ENCODE measurements at regions not wholly inside any gene's neighbourhood (a gene's known extent, or its start where the extent isn't known, plus 50 kb on each side); places are given as distances from the start of the nearest gene placed in this dataset.

DNA sequence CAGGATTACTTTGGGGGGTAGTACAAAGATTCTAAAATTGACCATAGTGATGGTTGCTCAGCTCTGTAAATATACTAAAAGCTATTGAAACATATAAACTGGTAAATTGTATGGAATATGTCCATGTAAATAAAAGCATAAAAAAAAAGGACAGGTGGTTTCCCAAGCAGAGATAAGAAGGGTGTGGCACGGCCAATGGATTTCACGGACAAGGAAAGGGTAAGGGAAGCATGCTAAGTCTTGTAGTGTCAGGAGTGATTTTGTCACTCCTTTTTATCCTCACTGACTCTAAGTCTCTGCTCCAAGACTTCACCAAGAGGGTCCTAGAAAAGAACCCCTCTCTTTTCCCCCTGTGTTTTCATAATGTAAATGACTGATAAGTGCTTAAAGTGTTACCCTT is 229.2 kb downstream of the SPTSSA start:
- H3K27ac Mint-ChIP-seq, result no peak overlapping the region
- peaks cover 4% of the 10 kb centered on the region for H3K4me1 Mint-ChIP-seq (ENCODE audit: low read depth)
- H3K4me3 Mint-ChIP-seq, result no peak overlapping the region
- no peak for DNase-seq
- no peaks in the 10 kb centered on the region for H3K9me3 Mint-ChIP-seq
- H3K27me3 Mint-ChIP-seq, result peaks cover 8% of the 10 kb centered on the region
- H3K36me3 Mint-ChIP-seq (ENCODE audit: low read depth), result no peaks in the 10 kb centered on the region

DNA sequence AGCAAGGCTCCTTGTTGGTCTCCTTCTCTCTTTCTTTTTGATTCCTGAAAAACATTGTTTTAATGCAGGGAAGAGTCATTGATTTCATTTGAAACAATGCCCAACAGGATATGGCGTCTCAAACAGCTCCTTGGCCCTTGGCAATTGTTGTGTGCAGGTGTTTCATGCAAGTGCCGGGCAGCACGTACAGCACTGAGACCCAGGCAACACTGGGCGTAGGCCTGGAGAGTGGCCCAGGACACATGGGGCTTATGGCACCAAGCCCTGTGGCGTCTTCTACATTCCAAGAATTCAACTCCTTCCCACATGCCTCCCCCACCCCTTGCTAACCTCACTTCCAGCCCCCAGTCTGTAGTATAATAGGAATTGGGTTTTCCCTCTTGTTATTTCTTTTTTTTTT is 230.4 kb downstream of the SPTSSA start:
- no peaks in the 10 kb centered on the region for H3K36me3 Mint-ChIP-seq (ENCODE audit: low read depth)
- H3K9me3 Mint-ChIP-seq, result no peaks in the 10 kb centered on the region
- DNase-seq, result no peak
- peaks cover 5% of the 10 kb centered on the region for H3K4me1 Mint-ChIP-seq (ENCODE audit: low read depth)
- no peak overlapping the region for H3K4me3 Mint-ChIP-seq
- peaks cover 16% of the 10 kb centered on the region for H3K27me3 Mint-ChIP-seq
- no peak overlapping the region for H3K27ac Mint-ChIP-seq

DNA sequence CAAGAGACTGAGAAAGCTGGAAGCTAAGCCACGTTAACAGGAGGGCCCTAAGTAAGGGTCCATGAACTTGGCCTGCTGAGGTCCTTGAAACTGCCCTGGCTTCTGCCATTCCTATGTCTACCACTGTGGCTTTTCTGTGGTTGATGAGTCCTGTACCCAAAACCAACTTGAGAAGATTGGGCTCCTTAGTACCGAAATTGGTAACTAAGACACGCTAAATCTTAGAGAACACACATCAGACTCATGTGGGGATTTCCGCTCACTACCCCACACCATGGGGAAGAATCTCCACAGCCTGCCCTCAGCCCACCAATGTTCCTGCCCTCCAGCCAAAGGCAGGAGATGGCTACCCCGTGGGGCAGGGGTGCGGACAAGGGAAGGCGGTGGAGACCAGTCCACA is 232.9 kb downstream of the SPTSSA start:
- H3K4me1 Mint-ChIP-seq (ENCODE audit: low read depth), result peaks cover 5% of the 10 kb centered on the region
- no peak overlapping the region for H3K27ac Mint-ChIP-seq
- DNase-seq, result no peak
- no peaks in the 10 kb centered on the region for H3K36me3 Mint-ChIP-seq (ENCODE audit: low read depth)
- H3K9me3 Mint-ChIP-seq, result no peaks in the 10 kb centered on the region
- peaks cover 16% of the 10 kb centered on the region for H3K27me3 Mint-ChIP-seq
- no peak overlapping the region for H3K4me3 Mint-ChIP-seq

DNA sequence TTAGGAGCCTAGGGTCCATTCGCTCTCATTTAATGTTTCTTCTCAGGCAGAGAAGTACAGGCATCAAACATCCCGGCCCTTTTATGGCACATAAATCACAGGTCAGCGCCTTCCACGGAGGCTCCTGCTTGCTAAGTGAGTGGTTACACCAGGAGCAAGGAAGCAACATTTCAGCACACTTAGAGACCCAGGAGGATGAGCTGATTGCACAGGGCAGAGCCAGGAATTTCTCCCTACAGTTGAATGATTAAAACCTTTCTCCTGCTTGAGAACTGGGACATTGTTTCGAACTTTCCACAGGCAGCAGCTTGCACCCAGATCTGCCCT is 233.4 kb downstream of the SPTSSA start:
- H3K9me3 Mint-ChIP-seq, result no peaks in the 10 kb centered on the region
- H3K4me1 Mint-ChIP-seq (ENCODE audit: low read depth), result peaks cover 5% of the 10 kb centered on the region
- no peaks in the 10 kb centered on the region for H3K36me3 Mint-ChIP-seq (ENCODE audit: low read depth)
- H3K4me3 Mint-ChIP-seq, result no peak overlapping the region
- DNase-seq, result no peak
- H3K27ac Mint-ChIP-seq, result no peak overlapping the region
- peaks cover 16% of the 10 kb centered on the region for H3K27me3 Mint-ChIP-seq

DNA sequence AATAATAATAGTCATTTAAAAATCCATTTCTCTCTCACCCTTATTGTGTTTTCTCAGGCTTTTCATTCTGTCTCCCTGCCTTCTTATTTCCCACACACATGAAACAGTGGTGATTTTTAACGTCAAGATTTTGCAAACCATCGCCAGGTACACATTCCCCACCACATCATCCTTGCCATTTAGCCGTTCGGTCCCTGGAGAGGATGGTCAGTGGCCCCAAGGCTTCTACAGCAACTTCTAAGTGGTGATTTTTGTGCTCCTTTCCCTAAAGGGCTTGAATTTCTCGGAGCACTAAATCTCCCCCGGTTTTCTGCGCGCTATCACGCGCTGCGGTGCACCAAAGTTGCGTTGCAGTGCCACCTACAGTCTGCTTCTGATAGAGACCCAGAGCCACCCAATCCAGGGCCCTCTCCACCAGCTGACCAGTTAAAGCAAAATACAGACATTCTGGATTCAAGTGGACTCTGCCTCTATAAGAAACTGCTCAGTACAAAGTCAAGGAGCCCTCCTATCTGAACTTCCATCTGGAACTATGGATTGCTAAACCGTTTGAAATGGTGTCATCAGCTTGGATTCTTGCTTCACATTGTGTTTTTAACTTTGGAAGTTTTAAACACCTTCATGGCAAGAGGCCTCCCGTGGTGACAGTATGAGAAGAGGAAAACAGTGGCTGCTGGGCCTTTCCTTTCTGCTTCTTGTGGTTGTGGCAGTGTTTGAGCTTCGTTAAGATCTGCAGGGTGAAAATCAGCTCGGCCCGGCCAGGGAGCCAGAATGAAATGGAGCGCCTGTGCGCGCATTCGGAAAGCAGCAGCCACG is 234.0 kb downstream of the SPTSSA start:
- no peak overlapping the region for H3K4me3 Mint-ChIP-seq
- no peaks in the 10 kb centered on the region for H3K36me3 Mint-ChIP-seq (ENCODE audit: low read depth)
- H3K27me3 Mint-ChIP-seq, result peaks cover 16% of the 10 kb centered on the region
- DNase-seq, result peak; percentile 66
- no peaks in the 10 kb centered on the region for H3K9me3 Mint-ChIP-seq
- H3K27ac Mint-ChIP-seq, result no peak overlapping the region
- H3K4me1 Mint-ChIP-seq (ENCODE audit: low read depth), result peaks cover 5% of the 10 kb centered on the region

DNA sequence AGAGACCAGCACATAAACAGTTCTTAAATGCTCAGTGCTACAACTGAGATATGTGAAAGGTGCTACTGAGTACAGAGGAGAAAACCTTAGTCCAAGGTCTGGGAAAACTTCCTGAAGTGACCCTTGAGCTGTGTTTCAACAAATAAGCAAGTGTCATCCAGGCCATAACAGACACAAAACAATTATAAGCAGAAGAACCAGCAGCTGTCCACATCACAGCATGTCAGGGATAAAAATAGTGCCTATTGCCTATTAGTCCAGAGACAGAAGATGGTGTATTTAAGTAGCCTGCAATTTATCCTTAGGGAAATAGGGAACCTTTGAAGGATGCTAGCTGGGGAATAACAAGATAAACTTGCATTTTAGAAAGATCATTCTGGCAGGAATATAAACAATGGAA is 237.8 kb downstream of the SPTSSA start:
- Mint-ChIP-seq H3K9me3 (no peaks in the 10 kb centered on the region), H3K4me1 (ENCODE audit: low read depth) (peaks cover 12% of the 10 kb centered on the region), H3K27ac (no peak overlapping the region), H3K4me3 (no peak overlapping the region), H3K27me3 (peaks cover 19% of the 10 kb centered on the region), H3K36me3 (ENCODE audit: low read depth) (no peaks in the 10 kb centered on the region)
- no peak for DNase-seq

DNA sequence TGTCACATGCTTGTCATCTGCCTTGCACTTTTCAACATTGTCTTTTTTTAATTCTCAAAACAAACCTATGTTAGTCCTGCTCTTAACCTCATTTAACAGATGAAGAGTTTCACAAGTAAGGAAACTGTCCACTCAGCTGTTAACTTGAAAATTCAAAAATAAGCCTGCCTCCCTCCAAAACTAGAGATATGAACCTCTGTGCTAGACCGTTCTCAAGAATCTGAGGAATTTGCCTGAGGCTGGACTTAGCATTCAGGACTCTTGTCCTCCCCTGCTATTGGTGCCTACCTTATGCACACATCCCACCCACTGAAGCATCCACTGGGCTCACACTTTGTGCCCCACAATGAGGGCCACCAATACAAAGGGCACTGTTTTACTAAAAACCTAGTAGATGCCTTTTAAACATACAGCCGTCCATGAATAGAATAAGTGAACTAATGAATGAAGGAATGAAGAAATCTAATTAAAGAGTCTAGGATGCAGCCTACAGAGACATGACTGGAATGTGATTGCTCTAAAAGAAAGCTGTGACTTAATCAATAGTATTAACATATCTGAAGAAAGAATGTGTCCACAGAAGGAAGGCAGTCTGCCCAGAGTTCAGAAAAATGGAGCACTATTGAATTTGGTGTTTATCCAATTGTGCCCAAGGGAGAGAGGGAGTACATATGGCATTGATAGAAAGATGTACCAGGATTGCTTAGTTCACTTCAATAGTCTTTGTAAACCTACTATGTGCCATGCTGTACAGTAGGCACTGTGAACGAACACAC is 238.5 kb downstream of the SPTSSA start:
- DNase-seq, result no peak
- peaks cover 12% of the 10 kb centered on the region for H3K4me1 Mint-ChIP-seq (ENCODE audit: low read depth)
- H3K4me3 Mint-ChIP-seq, result no peak overlapping the region
- H3K27me3 Mint-ChIP-seq, result peaks cover 19% of the 10 kb centered on the region
- H3K9me3 Mint-ChIP-seq, result no peaks in the 10 kb centered on the region
- no peaks in the 10 kb centered on the region for H3K36me3 Mint-ChIP-seq (ENCODE audit: low read depth)
- no peak overlapping the region for H3K27ac Mint-ChIP-seq

DNA sequence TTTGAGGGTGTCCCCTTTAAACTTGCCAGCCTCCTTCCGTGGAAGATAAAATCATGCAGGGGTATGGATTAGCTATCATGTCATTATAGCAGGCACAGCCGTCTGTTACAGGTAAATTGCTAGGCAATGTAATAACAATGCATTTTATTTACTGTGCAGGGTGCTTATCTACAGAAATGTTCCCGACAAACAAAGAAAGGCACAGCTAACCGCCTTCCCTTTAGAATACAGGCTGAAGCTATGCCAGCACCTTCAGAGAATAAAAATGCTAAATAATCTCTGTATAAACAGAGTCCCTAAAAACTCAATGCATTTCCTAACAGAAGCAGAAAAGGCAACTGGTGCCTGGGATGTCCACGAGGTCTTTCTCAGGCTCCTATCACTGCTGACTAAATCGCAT is 239.2 kb downstream of the SPTSSA start:
- Mint-ChIP-seq H3K9me3 (no peaks in the 10 kb centered on the region), H3K4me1 (ENCODE audit: low read depth) (peaks cover 9% of the 10 kb centered on the region), H3K4me3 (no peak overlapping the region), H3K27me3 (peaks cover 12% of the 10 kb centered on the region), H3K27ac (no peak overlapping the region), H3K36me3 (ENCODE audit: low read depth) (no peaks in the 10 kb centered on the region)
- no peak for DNase-seq

DNA sequence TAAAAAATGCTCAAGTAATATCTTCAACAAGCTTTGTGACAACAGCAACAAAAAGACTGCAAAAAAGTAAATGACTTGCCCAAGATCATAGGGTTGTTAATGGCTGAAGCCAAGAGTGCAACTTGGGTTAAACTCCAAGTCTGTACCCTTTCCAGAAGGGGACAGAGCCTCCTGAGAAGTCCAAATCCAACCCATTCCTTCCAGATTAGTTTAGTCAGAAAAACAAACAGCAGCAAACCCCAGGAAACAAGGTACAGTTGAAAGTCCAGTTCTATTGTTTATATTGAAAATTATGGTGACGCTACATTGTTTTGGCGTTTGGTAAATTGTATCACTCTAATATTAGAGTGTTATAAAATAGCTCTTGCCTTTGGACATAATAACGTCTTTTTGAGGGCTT is 239.9 kb downstream of the SPTSSA start:
- no peak for DNase-seq
- peaks cover 2% of the 10 kb centered on the region for H3K9me3 Mint-ChIP-seq
- no peaks in the 10 kb centered on the region for H3K36me3 Mint-ChIP-seq (ENCODE audit: low read depth)
- H3K27me3 Mint-ChIP-seq, result peaks cover 4% of the 10 kb centered on the region
- H3K4me1 Mint-ChIP-seq (ENCODE audit: low read depth), result peaks cover 7% of the 10 kb centered on the region
- no peak overlapping the region for H3K4me3 Mint-ChIP-seq
- H3K27ac Mint-ChIP-seq, result no peak overlapping the region

DNA sequence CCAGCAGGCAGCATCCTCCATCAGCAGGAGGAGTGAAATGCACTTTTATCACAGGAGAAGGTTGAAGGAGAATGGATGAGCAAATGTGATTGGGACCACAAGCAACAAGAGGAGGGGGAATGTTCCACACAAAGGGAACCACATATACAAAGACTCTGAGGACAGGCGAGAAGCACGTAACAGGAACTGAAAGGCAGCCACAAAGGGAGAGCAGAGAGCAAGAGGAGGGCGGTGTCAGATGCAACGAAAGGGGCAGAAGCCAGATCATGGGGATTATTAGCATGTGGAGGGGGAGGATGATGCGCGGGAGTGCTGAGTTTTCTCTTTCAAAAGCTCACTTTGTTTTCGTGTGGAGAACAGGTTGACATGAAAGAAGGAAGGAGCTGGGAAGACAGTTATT is 241.1 kb downstream of the SPTSSA start:
- Mint-ChIP-seq H3K27ac (no peak overlapping the region), H3K4me1 (ENCODE audit: low read depth) (peaks cover 7% of the 10 kb centered on the region), H3K36me3 (ENCODE audit: low read depth) (no peaks in the 10 kb centered on the region), H3K4me3 (no peak overlapping the region), H3K27me3 (peaks cover 4% of the 10 kb centered on the region), H3K9me3 (peaks cover 2% of the 10 kb centered on the region)
- no peak for DNase-seq

DNA sequence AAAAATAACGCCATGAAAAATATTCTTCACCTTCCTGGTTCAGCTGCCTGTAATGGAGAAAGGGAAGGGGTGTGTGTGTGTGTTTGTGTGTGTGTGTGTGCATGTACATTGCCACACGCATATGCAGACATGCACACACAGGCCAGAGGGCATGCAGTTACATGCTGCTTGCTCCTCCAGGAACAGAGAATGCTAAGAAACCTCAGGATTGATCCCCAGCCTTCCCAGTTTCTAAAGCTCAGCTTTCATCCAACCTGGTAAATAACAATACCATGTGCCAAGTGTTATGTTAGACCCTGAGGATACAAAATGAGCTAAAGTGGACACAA is 241.7 kb downstream of the SPTSSA start:
- H3K4me1 Mint-ChIP-seq (ENCODE audit: low read depth), result peaks cover 7% of the 10 kb centered on the region
- DNase-seq, result no peak
- H3K27ac Mint-ChIP-seq, result no peak overlapping the region
- no peaks in the 10 kb centered on the region for H3K36me3 Mint-ChIP-seq (ENCODE audit: low read depth)
- peaks cover 2% of the 10 kb centered on the region for H3K9me3 Mint-ChIP-seq
- H3K4me3 Mint-ChIP-seq, result no peak overlapping the region
- H3K27me3 Mint-ChIP-seq, result peaks cover 4% of the 10 kb centered on the region

DNA sequence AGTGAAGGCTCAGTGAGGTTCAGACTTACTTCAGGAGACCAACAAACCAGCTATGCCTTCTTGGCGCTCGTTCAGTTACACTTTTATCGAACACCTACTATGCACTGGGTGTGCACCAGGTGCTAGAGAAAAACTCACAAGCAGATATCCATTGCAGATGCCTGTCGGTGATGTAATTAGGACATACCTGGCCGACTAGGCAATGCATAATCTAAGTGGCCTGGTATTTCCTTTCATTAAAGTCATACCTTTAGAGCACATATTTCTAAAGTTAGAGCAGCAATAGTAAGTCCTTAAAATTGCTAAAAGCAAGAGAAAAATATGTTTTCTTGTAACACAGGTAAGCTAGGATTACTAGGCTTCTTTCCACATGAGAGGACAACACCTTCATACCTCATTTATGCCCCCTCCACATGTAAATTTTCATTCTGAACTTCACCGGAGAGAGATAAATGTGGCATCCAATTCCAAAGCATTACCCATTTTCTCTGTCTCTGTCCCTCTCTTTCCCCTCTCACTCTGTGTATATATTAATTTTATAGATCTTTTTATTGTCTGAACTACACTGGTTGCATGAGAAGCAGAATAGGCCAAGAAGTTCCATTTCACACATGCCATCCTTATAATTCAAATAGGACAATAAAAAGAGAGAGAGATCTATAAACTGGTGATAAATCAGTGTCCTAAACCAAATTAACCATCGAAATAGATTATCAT is 242.2 kb downstream of the SPTSSA start:
- Mint-ChIP-seq H3K9me3 (peaks cover 2% of the 10 kb centered on the region), H3K4me3 (no peak overlapping the region), H3K27me3 (peaks cover 4% of the 10 kb centered on the region), H3K36me3 (ENCODE audit: low read depth) (no peaks in the 10 kb centered on the region), H3K27ac (no peak overlapping the region), H3K4me1 (ENCODE audit: low read depth) (peaks cover 9% of the 10 kb centered on the region)
- DNase-seq, result no peak

DNA sequence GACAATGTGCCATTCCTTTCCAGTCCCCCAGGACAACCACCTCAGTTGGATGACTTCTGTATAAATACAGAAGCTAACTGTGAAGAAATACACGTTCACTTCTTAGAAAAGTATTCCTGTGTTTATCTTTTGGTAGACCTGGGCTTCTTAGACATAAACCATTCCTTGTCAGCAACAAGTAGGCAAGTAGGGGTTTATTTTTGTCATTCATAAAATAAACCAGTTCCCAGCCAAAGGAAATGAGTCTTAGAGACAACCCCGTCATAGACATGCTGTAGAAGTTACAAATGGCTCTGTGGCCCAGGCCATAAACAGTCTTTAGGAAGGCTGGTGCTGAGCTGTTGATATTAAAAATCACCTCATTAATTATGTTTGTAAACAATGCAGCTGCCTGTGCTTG is 243.2 kb downstream of the SPTSSA start:
- Mint-ChIP-seq H3K4me3 (no peak overlapping the region), H3K36me3 (ENCODE audit: low read depth) (no peaks in the 10 kb centered on the region), H3K9me3 (peaks cover 2% of the 10 kb centered on the region), H3K27me3 (peaks cover 7% of the 10 kb centered on the region), H3K4me1 (ENCODE audit: low read depth) (peaks cover 12% of the 10 kb centered on the region), H3K27ac (no peak overlapping the region)
- DNase-seq, result no peak

DNA sequence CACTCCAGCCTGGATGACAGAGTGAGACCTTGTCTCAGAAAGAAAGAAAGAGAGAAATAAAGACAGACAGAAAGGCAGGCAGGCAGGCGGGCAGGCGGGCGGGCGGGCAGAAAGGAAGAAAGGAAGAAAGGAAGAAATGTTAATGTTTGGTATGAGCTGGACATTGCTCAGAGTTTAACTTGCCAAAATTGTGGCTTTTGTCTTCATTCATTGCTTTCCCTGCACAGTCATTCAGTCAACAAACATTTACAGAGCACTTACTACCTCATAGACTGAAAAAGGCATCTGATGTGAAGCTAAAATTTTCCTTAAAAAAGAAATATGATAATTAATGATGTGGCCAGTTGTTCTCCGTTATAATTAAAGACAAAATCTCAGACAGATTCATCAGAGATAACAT is 247.1 kb downstream of the SPTSSA start:
- Mint-ChIP-seq H3K27me3 (peaks cover 7% of the 10 kb centered on the region), H3K9me3 (peaks cover 2% of the 10 kb centered on the region), H3K4me1 (ENCODE audit: low read depth) (peaks cover 29% of the 10 kb centered on the region), H3K27ac (no peak overlapping the region), H3K4me3 (no peak overlapping the region), H3K36me3 (ENCODE audit: low read depth) (no peaks in the 10 kb centered on the region)
- DNase-seq, result no peak

DNA sequence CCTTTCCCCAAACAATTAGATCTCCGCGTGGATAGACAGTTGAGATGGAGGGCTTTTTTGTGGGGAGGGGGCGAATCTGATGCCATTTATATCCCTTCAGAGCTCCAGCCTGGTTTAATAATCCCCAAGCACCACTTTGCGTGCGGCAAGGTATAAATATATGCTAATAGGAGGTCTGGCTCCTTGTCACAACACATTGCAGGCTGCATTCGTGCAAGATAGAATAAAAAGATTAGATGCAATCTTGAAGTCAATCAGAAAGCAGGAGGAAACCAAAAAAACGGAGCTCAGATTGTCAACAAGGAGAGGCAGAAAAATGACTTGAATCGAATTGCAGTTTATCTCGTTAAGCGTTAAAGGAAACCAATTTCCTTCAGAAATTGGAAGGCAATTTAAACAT is 248.7 kb downstream of the SPTSSA start:
- H3K27me3 Mint-ChIP-seq, result peaks cover 14% of the 10 kb centered on the region
- peaks cover 29% of the 10 kb centered on the region for H3K4me1 Mint-ChIP-seq (ENCODE audit: low read depth)
- H3K36me3 Mint-ChIP-seq (ENCODE audit: low read depth), result no peaks in the 10 kb centered on the region
- no peak for DNase-seq
- H3K9me3 Mint-ChIP-seq, result peaks cover 2% of the 10 kb centered on the region
- peak overlapping the region; percentile 6 for H3K27ac Mint-ChIP-seq
- peak overlapping the region; percentile 0 for H3K4me3 Mint-ChIP-seq

Data from activated T-cell treated with anti-CD3 and anti-CD28 coated beads, Interleukin-2, amount 50 U/mL, for 24 hours (primary cell).